Islet precursor cell (in vitro differentiated cells): ENCODE measurements at regions not wholly inside any gene's neighbourhood (a gene's known extent, or its start where the extent isn't known, plus 50 kb on each side); places are given as distances from the start of the nearest gene placed in this dataset.

Experiments used
- DNase-seq: peaks from one replicate; pipeline ENCODE4 v3.0.0-alpha.2; 2018

- DNase-seq = no peak
Measured at GRCh38 chr7:118087126-118087525, 96.8 kb upstream of the LSM8 start.

- no peak for DNase-seq
Measured at GRCh38 chr7:118094044-118094443, 89.9 kb upstream of the LSM8 start.

DNA sequence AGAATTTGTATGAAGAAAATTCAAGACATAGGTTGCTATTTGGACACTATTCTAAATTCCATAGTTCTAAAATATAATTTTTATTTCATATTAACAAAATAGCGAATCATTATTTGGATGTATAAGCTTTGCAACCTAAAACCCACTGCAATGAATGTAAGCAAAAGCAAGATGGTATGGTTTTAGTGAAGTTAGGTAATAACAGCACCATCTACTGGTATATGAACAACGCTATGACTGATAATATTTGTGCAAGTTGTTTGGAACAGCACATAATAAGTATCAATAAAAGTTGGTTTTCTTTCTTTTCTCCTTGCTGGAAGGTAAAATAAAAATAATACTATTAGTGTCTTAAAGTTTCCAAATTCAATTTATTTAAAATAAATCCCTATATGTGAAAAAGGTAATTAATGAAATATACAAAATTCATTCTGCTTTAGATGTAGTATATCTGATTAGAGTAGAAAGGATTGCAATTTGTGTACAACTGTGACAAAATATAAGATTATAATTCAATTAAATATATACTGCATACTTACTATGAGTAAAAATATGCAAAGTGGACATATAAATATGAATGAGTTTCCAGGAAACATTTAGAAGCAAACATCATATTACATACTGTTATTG, 79.0 kb upstream of the LSM8 start:
- DNase-seq = no peak

- no peak for DNase-seq
Measured at GRCh38 chr7:118109607-118110006, 74.4 kb upstream of the LSM8 start.

DNA sequence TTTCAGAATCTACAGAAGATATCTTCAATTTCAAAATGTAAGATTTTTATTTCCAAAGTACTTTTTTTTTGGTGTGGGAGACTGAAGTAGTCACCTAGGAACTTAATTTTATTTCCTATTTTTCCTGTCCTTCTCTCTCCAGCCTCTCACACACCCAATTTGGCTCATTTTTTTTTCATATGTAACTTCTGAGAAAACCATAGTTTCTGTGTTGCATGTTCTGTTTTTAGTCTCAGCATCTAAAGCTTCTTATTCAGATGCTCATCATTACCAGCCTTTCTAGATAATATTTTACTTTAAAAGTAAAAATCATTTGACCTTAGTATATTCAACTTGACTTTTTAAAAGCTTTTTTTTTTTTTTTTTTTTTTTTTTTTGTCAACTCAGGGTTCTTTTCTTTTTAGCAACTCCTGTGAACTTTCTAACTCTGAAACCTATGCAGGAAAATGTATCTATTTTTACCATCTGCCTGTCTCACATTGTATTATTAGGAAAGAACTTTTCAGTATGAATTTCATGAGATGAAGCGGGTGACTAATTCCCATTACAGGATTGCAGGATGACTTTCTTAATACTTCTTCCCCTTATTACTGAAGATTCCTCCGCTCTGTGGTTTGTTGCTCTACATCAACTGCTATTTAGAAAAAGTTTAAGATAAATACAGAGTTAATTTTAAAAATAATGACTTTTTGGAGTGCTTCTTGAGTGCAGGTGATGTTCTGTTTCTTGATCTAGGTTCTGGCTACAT, 73.6 kb upstream of the LSM8 start:
- no peak for DNase-seq

DNA sequence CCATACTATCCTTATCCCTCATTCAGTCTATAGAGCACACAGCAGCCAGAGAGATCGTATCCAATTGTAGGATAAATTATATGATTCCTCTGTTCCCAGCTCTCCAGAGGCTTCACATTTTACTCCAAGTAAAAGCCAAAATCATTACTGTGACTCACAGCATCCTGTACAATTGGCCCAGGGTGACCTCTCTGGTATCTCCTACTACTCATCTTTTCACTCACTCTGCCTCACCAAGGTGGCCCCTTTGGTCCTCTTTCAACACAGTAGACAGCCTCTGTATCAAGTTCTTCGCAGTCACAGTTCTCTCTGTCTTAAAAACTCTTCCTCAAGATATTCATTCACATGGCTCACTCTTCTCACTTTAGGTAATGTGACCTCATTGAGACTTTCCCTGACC, 72.6 kb upstream of the LSM8 start:
- DNase-seq = no peak

GRCh38 chr7:118114175-118114574, 69.8 kb upstream of the LSM8 start:
- DNase-seq = no peak

- no peak for DNase-seq
Measured at GRCh38 chr7:118129041-118129795, 54.7 kb upstream of the LSM8 start.

DNA sequence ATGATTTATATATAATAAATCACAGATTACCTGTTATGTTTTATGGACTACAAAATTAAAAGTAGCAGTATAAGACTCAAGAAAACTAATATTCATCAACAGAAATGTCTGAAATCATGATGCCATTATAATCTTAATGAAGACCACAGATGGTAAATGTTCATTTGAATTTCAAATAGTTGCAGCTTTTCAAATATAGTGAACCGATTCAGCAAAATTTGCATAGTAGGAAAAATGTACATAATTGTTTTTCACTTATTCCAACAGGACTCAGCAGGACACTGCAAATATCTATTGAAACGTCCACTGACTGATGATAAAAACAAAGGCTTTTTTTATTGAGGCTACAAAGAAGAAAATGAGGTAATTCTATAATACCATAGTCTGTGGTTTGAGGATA, 51.2 kb upstream of the LSM8 start:
- DNase-seq = no peak
